ENCODE measurements at regions not wholly inside any gene's neighbourhood (a gene's known extent, or its start where the extent isn't known, plus 50 kb on each side); places are given as distances from the start of the nearest gene placed in this dataset.

GRCh38 chr22:48323746-48324145 lies 1503.9 kb downstream of the BRD1 start:
- TF ChIP-seq POU2F2 (IDR thresholded peaks at IDR 0.05; ENCODE audit: low read depth, low read length) (no peak), POLR2A (IDR thresholded peaks at IDR 0.05; ENCODE audit: low read depth, low read length) (no peak), SPI1 (IDR thresholded peaks at IDR 0.05; ENCODE audit: low read depth, low read length) (no peak), POLR2AphosphoS5 (IDR thresholded peaks at IDR 0.05; ENCODE audit: low read depth, low read length) (no peak), PAX5 (IDR thresholded peaks at IDR 0.05; ENCODE audit: insufficient read depth, low read length, severe bottlenecking) (no peak), TAF1 (IDR thresholded peaks at IDR 0.05; ENCODE audit: low read depth, low read length) (no peak)
- DNase-seq (ENCODE audit: insufficient read length, low spot score) (no peak), FAIRE-seq (no peak)

- FAIRE-seq (no peak), DNase-seq (ENCODE audit: insufficient read length, low spot score) (no peak)
- TF ChIP-seq POLR2A (IDR thresholded peaks at IDR 0.05; ENCODE audit: low read depth, low read length), result no peak
- no peak for TF ChIP-seq POLR2AphosphoS5 (IDR thresholded peaks at IDR 0.05; ENCODE audit: low read depth, low read length)
- no peak for TF ChIP-seq SPI1 (IDR thresholded peaks at IDR 0.05; ENCODE audit: low read depth, low read length)
- TF ChIP-seq TAF1 (IDR thresholded peaks at IDR 0.05; ENCODE audit: low read depth, low read length), result no peak
- no peak for TF ChIP-seq POU2F2 (IDR thresholded peaks at IDR 0.05; ENCODE audit: low read depth, low read length)
- no peak for TF ChIP-seq PAX5 (IDR thresholded peaks at IDR 0.05; ENCODE audit: insufficient read depth, low read length, severe bottlenecking)
These were observed 1504.8 kb downstream of the BRD1 start for GRCh38 chr22:48322907-48323306.

- DNase-seq (ENCODE audit: insufficient read length, low spot score) (no peak), FAIRE-seq (no peak)
- TF ChIP-seq PAX5 (IDR thresholded peaks at IDR 0.05; ENCODE audit: insufficient read depth, low read length, severe bottlenecking), result no peak
- no peak for TF ChIP-seq POU2F2 (IDR thresholded peaks at IDR 0.05; ENCODE audit: low read depth, low read length)
These were observed 1505.6 kb downstream of the BRD1 start for GRCh38 chr22:48321986-48322545.

GRCh38 chr22:48320683-48321451 lies 1506.8 kb downstream of the BRD1 start:
- DNase-seq (ENCODE audit: insufficient read length, low spot score), result no peak
- FAIRE-seq, result no peak
- TF ChIP-seq TAF1 (IDR thresholded peaks at IDR 0.05; ENCODE audit: low read depth, low read length) (no peak), POLR2A (IDR thresholded peaks at IDR 0.05; ENCODE audit: low read depth, low read length) (no peak), PAX5 (IDR thresholded peaks at IDR 0.05; ENCODE audit: insufficient read depth, low read length, severe bottlenecking) (no peak), SPI1 (IDR thresholded peaks at IDR 0.05; ENCODE audit: low read depth, low read length) (no peak), POLR2AphosphoS5 (IDR thresholded peaks at IDR 0.05; ENCODE audit: low read depth, low read length) (no peak), POU2F2 (IDR thresholded peaks at IDR 0.05; ENCODE audit: low read depth, low read length) (no peak)

GRCh38 chr22:48320048-48320682 lies 1507.5 kb downstream of the BRD1 start:
- no peak for TF ChIP-seq POU2F2 (IDR thresholded peaks at IDR 0.05; ENCODE audit: low read depth, low read length)
- TF ChIP-seq TAF1 (IDR thresholded peaks at IDR 0.05; ENCODE audit: low read depth, low read length), result no peak
- TF ChIP-seq PAX5 (IDR thresholded peaks at IDR 0.05; ENCODE audit: insufficient read depth, low read length, severe bottlenecking), result no peak
- TF ChIP-seq POLR2A (IDR thresholded peaks at IDR 0.05; ENCODE audit: low read depth, low read length), result no peak
- no peak for TF ChIP-seq POLR2AphosphoS5 (IDR thresholded peaks at IDR 0.05; ENCODE audit: low read depth, low read length)
- no peak for TF ChIP-seq SPI1 (IDR thresholded peaks at IDR 0.05; ENCODE audit: low read depth, low read length)
- DNase-seq (ENCODE audit: insufficient read length, low spot score), result no peak
- FAIRE-seq, result no peak

- no peak for TF ChIP-seq POLR2AphosphoS5 (IDR thresholded peaks at IDR 0.05; ENCODE audit: low read depth, low read length)
- TF ChIP-seq PAX5 (IDR thresholded peaks at IDR 0.05; ENCODE audit: insufficient read depth, low read length, severe bottlenecking), result no peak
- TF ChIP-seq POLR2A (IDR thresholded peaks at IDR 0.05; ENCODE audit: low read depth, low read length), result no peak
- no peak for TF ChIP-seq TAF1 (IDR thresholded peaks at IDR 0.05; ENCODE audit: low read depth, low read length)
- TF ChIP-seq POU2F2 (IDR thresholded peaks at IDR 0.05; ENCODE audit: low read depth, low read length), result no peak
- no peak for TF ChIP-seq SPI1 (IDR thresholded peaks at IDR 0.05; ENCODE audit: low read depth, low read length)
- FAIRE-seq (no peak), DNase-seq (ENCODE audit: insufficient read length, low spot score) (no peak)
These were observed 1508.2 kb downstream of the BRD1 start for GRCh38 chr22:48319321-48320047.

GRCh38 chr22:48318575-48319320 lies 1508.9 kb downstream of the BRD1 start:
- DNase-seq (ENCODE audit: insufficient read length, low spot score), result no peak
- TF ChIP-seq POU2F2 (IDR thresholded peaks at IDR 0.05; ENCODE audit: low read depth, low read length), result no peak
- no peak for FAIRE-seq

- DNase-seq (ENCODE audit: insufficient read length, low spot score) (no peak), FAIRE-seq (no peak)
- TF ChIP-seq POLR2A (IDR thresholded peaks at IDR 0.05; ENCODE audit: low read depth, low read length), result no peak
These were observed 1509.5 kb downstream of the BRD1 start for GRCh38 chr22:48318173-48318572.

Data from GM12891 (cell line).